SK-N-SH treated with all-trans-retinoic acid at 6 μM for 48 hours (cell line): ENCODE measurements at regions not wholly inside any gene's neighbourhood (a gene's known extent, or its start where the extent isn't known, plus 50 kb on each side); places are given as distances from the start of the nearest gene placed in this dataset.
"Not testable (repeated sequence)": the region's sequence is repeated elsewhere in the genome, so short reads cannot be mapped to it uniquely, and the experiment has no call there.

Experiments
- ATAC-seq: fragments of 200-7000 bp; cut with Tn5 transposase; 3 replicates; pipeline ENCODE4 v1.9.1; 2020; ENCODE audit warnings: mild to moderate bottlenecking, moderate library complexity
- ARNTL ChIP-seq: fragments of 450-650 bp; formaldehyde crosslinking; IDR thresholded peaks from 2 replicates; pipeline ENCODE4 v1.5.0; 2020; ENCODE audit warnings: low read depth, mild to moderate bottlenecking, moderate library complexity, borderline replicate concordance
- BACH2 ChIP-seq: fragments of 250-450 bp; sonication (Bioruptor Pico); IDR thresholded peaks from 2 replicates; pipeline ENCODE4 v1.9.0; 2021; ENCODE audit warnings: mild to moderate bottlenecking, borderline replicate concordance
- CREB5 ChIP-seq: fragments of 250-450 bp; sonication (Bioruptor Pico); IDR thresholded peaks from 2 replicates; pipeline ENCODE4 v1.5.1; 2020; ENCODE audit warnings: low read depth, mild to moderate bottlenecking, moderate library complexity
- CSRNP3 ChIP-seq: fragments of 250-450 bp; sonication (Bioruptor Pico); IDR thresholded peaks from 2 replicates; pipeline ENCODE4 v1.5.1; 2021; ENCODE audit warnings: mild to moderate bottlenecking, moderate library complexity
- ESRRG ChIP-seq: fragments of 250-450 bp; sonication (Bioruptor Pico); IDR thresholded peaks from 2 replicates; pipeline ENCODE4 v1.6.1; 2021; ENCODE audit warnings: mild to moderate bottlenecking
- ISL1 ChIP-seq: fragments of 250-450 bp; sonication (Bioruptor Pico); IDR thresholded peaks from 2 replicates; pipeline ENCODE4 v2.1.2; 2022; ENCODE audit warnings: mild to moderate bottlenecking, moderate library complexity
- OSR1 ChIP-seq: fragments of 250-450 bp; sonication (Bioruptor Pico); IDR thresholded peaks from 2 replicates; pipeline ENCODE4 v1.8.0; 2022; ENCODE audit warnings: moderate library complexity, mild to moderate bottlenecking, inconsistent platforms
- PATZ1 ChIP-seq: fragments of 250-450 bp; sonication (Bioruptor Pico); IDR thresholded peaks from 2 replicates; pipeline ENCODE4 v1.8.0; 2020; ENCODE audit warnings: mild to moderate bottlenecking, moderate library complexity, borderline replicate concordance
- POU6F1 ChIP-seq: fragments of 250-450 bp; sonication (Bioruptor Pico); IDR thresholded peaks from 2 replicates; pipeline ENCODE4 v1.8.0; 2021; ENCODE audit warnings: low read depth, mild to moderate bottlenecking, moderate library complexity, borderline replicate concordance
- PPARA ChIP-seq: fragments of 250-450 bp; sonication (Bioruptor Pico); IDR thresholded peaks from 2 replicates; pipeline ENCODE4 v1.5.0; 2020; ENCODE audit warnings: mild to moderate bottlenecking, borderline replicate concordance
- RARB ChIP-seq: fragments of 250-450 bp; sonication (Bioruptor Pico); IDR thresholded peaks from 2 replicates; pipeline ENCODE4 v1.8.0; 2021; ENCODE audit warnings: mild to moderate bottlenecking, moderate library complexity
- SNAI2 ChIP-seq: fragments of 250-450 bp; sonication (Bioruptor Pico); IDR thresholded peaks from 2 replicates; pipeline ENCODE4 v1.5.0; 2020; ENCODE audit warnings: mild to moderate bottlenecking, moderate library complexity
- TCF4 ChIP-seq: fragments of 250-450 bp; sonication (Bioruptor Pico); IDR thresholded peaks from 2 replicates; pipeline ENCODE4 v1.8.0; 2021; ENCODE audit warnings: mild to moderate bottlenecking, moderate library complexity, borderline replicate concordance
- ZC3H10 ChIP-seq: fragments of 250-450 bp; sonication (Bioruptor Pico); IDR thresholded peaks from 2 replicates; pipeline ENCODE4 v1.5.1; 2021; ENCODE audit warnings: mild to moderate bottlenecking, moderate library complexity
- ZFP3 ChIP-seq: fragments of 250-450 bp; sonication (Bioruptor Pico); IDR thresholded peaks from 2 replicates; pipeline ENCODE4 v1.5.0; 2020; ENCODE audit warnings: mild to moderate bottlenecking, moderate library complexity
- ZFP30 ChIP-seq: fragments of 450-650 bp; formaldehyde crosslinking; IDR thresholded peaks from 2 replicates; pipeline ENCODE4 v1.5.0; 2022; ENCODE audit warnings: mild to moderate bottlenecking, moderate library complexity
- ZNF565 ChIP-seq: fragments of 450-650 bp; formaldehyde crosslinking; conservative IDR thresholded peaks from 2 replicates; pipeline ENCODE4 v1.5.0; 2020; ENCODE audit warnings: low read depth, mild to moderate bottlenecking, moderate library complexity
- ZNF70 ChIP-seq: fragments of 450-650 bp; formaldehyde crosslinking; IDR thresholded peaks from 2 replicates; pipeline ENCODE4 v1.5.0; 2020; ENCODE audit warnings: mild to moderate bottlenecking, moderate library complexity
- ZNF8 ChIP-seq: fragments of 450-650 bp; formaldehyde crosslinking; IDR thresholded peaks from 2 replicates; pipeline ENCODE4 v1.5.0; 2020; ENCODE audit warnings: mild to moderate bottlenecking, moderate library complexity

DNA sequence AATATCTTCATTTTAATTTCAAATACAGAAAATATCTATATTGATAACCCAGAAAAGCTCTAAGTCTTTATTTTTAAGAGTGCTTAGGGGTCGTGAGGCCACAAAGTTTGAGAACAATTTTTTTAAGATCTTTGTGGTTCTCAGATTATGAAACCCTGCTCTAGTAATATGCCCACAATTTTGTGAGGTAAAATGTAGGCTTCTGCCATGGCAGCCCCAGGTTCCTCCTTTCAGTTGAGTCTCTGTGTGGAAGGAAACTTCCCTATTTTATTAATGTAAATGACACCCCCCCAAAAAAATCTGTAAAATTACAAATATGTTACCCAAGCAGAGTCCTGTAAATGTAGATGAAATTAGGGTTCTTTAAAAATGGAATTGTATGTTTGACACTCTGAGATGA lies 600.5 kb downstream of the SATB2 start:
- no peak for ATAC-seq
- no peak for TF ChIP-seq ZNF70 (CRISPR knock-in tag)
- no peak for TF ChIP-seq TCF4 (CRISPR knock-in tag)
- no peak for TF ChIP-seq ZNF565 (CRISPR knock-in tag)
- no peak for TF ChIP-seq ISL1 (CRISPR knock-in tag)
- TF ChIP-seq ZC3H10 (CRISPR knock-in tag): no peak
- TF ChIP-seq CSRNP3 (CRISPR knock-in tag): no peak
- TF ChIP-seq CREB5 (CRISPR knock-in tag): no peak
- no peak for TF ChIP-seq POU6F1 (CRISPR knock-in tag)
- no peak for TF ChIP-seq BACH2 (CRISPR knock-in tag)
- no peak for TF ChIP-seq ZFP30
- TF ChIP-seq SNAI2 (CRISPR knock-in tag): no peak
- no peak for TF ChIP-seq ZFP3 (CRISPR knock-in tag)
- TF ChIP-seq OSR1 (CRISPR knock-in tag): no peak
- no peak for TF ChIP-seq ARNTL (CRISPR knock-in tag)
- TF ChIP-seq ESRRG (CRISPR knock-in tag): no peak
- no peak for TF ChIP-seq ZNF8 (CRISPR knock-in tag)

DNA sequence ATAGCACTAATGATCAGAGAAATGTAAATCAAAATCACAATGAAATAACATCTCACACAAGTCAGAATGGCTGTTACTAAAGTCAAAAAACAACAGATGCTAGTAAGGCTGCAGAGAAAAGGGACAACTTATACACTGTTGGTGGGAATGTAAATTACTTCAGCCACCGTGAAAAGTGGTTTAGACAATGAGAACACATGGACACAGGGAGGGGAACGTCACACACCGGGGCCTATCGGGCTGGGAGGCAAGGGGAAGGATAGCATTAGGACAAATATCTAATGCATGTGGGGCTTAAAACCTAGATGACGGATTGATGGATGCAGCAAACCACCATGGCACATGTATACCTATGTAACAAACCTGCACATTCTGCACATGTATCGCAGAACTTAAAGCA lies 602.0 kb downstream of the SATB2 start:
- ATAC-seq: not testable (repeated sequence)

DNA sequence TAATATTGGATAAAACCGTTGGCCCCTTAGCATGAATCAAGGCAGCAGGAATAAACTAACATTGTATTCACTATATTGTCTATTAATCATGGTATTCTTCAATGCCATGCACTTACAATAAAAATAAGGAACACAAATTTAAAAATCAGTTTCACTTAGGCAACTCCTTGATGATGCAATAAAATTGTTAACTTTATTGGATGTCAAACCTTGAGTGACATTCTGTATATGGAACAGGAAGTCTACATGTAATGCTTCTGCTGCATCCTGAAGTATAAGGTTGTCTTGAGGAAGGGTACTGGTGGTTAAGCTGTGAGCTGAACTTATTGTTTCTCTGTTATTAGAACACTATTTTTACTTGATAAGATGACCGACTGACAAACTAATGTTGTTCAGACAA lies 605.5 kb downstream of the SATB2 start:
- no peak for TF ChIP-seq PPARA (CRISPR knock-in tag)
- no peak for TF ChIP-seq ESRRG (CRISPR knock-in tag)
- no peak for ATAC-seq

GRCh38 chr2:198825534-198825933 lies 632.2 kb downstream of the SATB2 start:
- no peak for TF ChIP-seq ESRRG (CRISPR knock-in tag)
- TF ChIP-seq CSRNP3 (CRISPR knock-in tag): no peak
- TF ChIP-seq RARB (CRISPR knock-in tag): no peak
- TF ChIP-seq POU6F1 (CRISPR knock-in tag): no peak
- TF ChIP-seq PATZ1 (CRISPR knock-in tag): no peak
- no peak for TF ChIP-seq ZC3H10 (CRISPR knock-in tag)
- TF ChIP-seq, all 23 proteins: peak for 0
- ATAC-seq: no peak
